GM19397 (cell line): ENCODE measurements at regions not wholly inside any gene's neighbourhood (a gene's known extent, or its start where the extent isn't known, plus 50 kb on each side); places are given as distances from the start of the nearest gene placed in this dataset.
"Not testable (repeated sequence)": the region's sequence is repeated elsewhere in the genome, so short reads cannot be mapped to it uniquely, and the experiment has no call there.

Source experiments
- ATAC-seq: cut with Tn5 transposase; IDR thresholded peaks from one replicate; pipeline ENCODE4 v1.9.1; 2021; ENCODE audit warnings: mild to moderate bottlenecking, moderate library complexity; ENCODE audit not compliant: unreplicated experiment

GRCh38 chr3:75311306-75311705 lies 352.8 kb upstream of the FRG2C start:
- not testable (repeated sequence) for ATAC-seq

- ATAC-seq: not testable (repeated sequence)
Observed at GRCh38 chr3:75312469-75312868, 351.7 kb upstream of the FRG2C start.

GRCh38 chr3:75319776-75320175 lies 344.4 kb upstream of the FRG2C start:
- ATAC-seq: not testable (repeated sequence)

- no peak for ATAC-seq
Observed at GRCh38 chr3:75320369-75320768, 343.8 kb upstream of the FRG2C start.

GRCh38 chr3:75321060-75321459 lies 343.1 kb upstream of the FRG2C start:
- ATAC-seq: no peak

GRCh38 chr3:75323936-75324335 lies 340.2 kb upstream of the FRG2C start:
- ATAC-seq: not testable (repeated sequence)

GRCh38 chr3:75325716-75326115 lies 338.4 kb upstream of the FRG2C start:
- ATAC-seq: no peak

- no peak for ATAC-seq
Observed at GRCh38 chr3:75327453-75327852, 336.7 kb upstream of the FRG2C start.

GRCh38 chr3:75329476-75330097 lies 334.5 kb upstream of the FRG2C start:
- ATAC-seq: no peak

GRCh38 chr3:75330446-75330845 lies 333.7 kb upstream of the FRG2C start:
- ATAC-seq: not testable (repeated sequence)

GRCh38 chr3:75332090-75332489 lies 332.0 kb upstream of the FRG2C start:
- ATAC-seq: not testable (repeated sequence)

- ATAC-seq: no peak
Observed at GRCh38 chr3:75332794-75333193, 331.3 kb upstream of the FRG2C start.

- ATAC-seq: no peak
Observed at GRCh38 chr3:75334299-75334698, 329.8 kb upstream of the FRG2C start.

- ATAC-seq: no peak
Observed at GRCh38 chr3:75337226-75337900, 326.8 kb upstream of the FRG2C start.

GRCh38 chr3:75338342-75338741 lies 325.8 kb upstream of the FRG2C start:
- no peak for ATAC-seq

GRCh38 chr3:75341324-75342067 lies 322.6 kb upstream of the FRG2C start:
- no peak for ATAC-seq

GRCh38 chr3:75342425-75342824 lies 321.7 kb upstream of the FRG2C start:
- no peak for ATAC-seq

GRCh38 chr3:75350536-75350935 lies 313.6 kb upstream of the FRG2C start:
- not testable (repeated sequence) for ATAC-seq

GRCh38 chr3:75362086-75362784 lies 301.9 kb upstream of the FRG2C start:
- ATAC-seq: not testable (repeated sequence)

- not testable (repeated sequence) for ATAC-seq
Observed at GRCh38 chr3:75372964-75373363, 291.2 kb upstream of the FRG2C start.

- ATAC-seq: not testable (repeated sequence)
Observed at GRCh38 chr3:75379840-75380239, 284.3 kb upstream of the FRG2C start.
